ENCODE measurements at regions not wholly inside any gene's neighbourhood (a gene's known extent, or its start where the extent isn't known, plus 50 kb on each side); places are given as distances from the start of the nearest gene placed in this dataset.
A peak's percentile ranks its signal among the peaks of the same experiment; 100 is the strongest.

GRCh38 chr13:29922281-29922821 lies 71.9 kb upstream of the UBL3 start:
- no peak for DNase-seq

- no peak for DNase-seq
Measured at GRCh38 chr13:29921542-29921941, 71.1 kb upstream of the UBL3 start.

GRCh38 chr13:29920025-29920643 lies 69.7 kb upstream of the UBL3 start:
- no peak for DNase-seq

- DNase-seq, result no peak
Measured at GRCh38 chr13:29918845-29919244, 68.4 kb upstream of the UBL3 start.

- no peak for DNase-seq
Measured at GRCh38 chr13:29917650-29918049, 67.2 kb upstream of the UBL3 start.

- DNase-seq, result no peak
Measured at GRCh38 chr13:29914581-29914980, 64.2 kb upstream of the UBL3 start.

GRCh38 chr13:29911781-29912418 lies 61.5 kb upstream of the UBL3 start:
- no peak for DNase-seq

- no peak for DNase-seq
Measured at GRCh38 chr13:29909975-29910674, 59.7 kb upstream of the UBL3 start.

- DNase-seq, result no peak
Measured at GRCh38 chr13:29909081-29909730, 58.8 kb upstream of the UBL3 start.

GRCh38 chr13:29908416-29909080 lies 58.1 kb upstream of the UBL3 start:
- no peak for DNase-seq

- DNase-seq, result no peak
Measured at GRCh38 chr13:29907670-29908069, 57.3 kb upstream of the UBL3 start.

- no peak for DNase-seq
Measured at GRCh38 chr13:29906432-29907011, 56.1 kb upstream of the UBL3 start.

GRCh38 chr13:29905845-29906244 lies 55.4 kb upstream of the UBL3 start:
- no peak for DNase-seq

- no peak for DNase-seq
Measured at GRCh38 chr13:29903996-29904395, 53.6 kb upstream of the UBL3 start.

GRCh38 chr13:29903543-29903942 lies 53.1 kb upstream of the UBL3 start:
- no peak for DNase-seq

- DNase-seq, result no peak
Measured at GRCh38 chr13:29902632-29903305, 52.4 kb upstream of the UBL3 start.

- DNase-seq, result peak; percentile 48
Measured at GRCh38 chr13:29901710-29902631, 51.6 kb upstream of the UBL3 start.
